ENCODE measurements at regions not wholly inside any gene's neighbourhood (a gene's known extent, or its start where the extent isn't known, plus 50 kb on each side); places are given as distances from the start of the nearest gene placed in this dataset.

DNA sequence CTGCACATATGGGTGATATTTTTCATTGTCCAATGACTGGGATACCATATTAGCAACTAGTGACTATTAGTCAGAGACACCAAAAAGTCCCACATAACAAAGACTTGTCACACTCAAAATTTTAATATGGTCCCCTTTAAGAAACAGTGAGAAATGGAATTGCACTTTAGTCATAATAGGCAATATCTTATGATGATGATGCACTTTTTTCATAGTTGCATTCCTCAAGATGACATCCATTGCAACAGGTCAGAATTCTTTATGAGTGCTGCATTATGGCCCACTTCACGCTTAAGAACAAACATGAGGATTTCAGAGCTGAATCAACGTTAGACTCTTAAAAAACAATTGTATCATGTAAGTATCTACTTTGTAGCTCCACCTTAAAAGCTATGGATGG, 608.4 kb upstream of the HTR2C start:
- TF ChIP-seq, protein P1, sequence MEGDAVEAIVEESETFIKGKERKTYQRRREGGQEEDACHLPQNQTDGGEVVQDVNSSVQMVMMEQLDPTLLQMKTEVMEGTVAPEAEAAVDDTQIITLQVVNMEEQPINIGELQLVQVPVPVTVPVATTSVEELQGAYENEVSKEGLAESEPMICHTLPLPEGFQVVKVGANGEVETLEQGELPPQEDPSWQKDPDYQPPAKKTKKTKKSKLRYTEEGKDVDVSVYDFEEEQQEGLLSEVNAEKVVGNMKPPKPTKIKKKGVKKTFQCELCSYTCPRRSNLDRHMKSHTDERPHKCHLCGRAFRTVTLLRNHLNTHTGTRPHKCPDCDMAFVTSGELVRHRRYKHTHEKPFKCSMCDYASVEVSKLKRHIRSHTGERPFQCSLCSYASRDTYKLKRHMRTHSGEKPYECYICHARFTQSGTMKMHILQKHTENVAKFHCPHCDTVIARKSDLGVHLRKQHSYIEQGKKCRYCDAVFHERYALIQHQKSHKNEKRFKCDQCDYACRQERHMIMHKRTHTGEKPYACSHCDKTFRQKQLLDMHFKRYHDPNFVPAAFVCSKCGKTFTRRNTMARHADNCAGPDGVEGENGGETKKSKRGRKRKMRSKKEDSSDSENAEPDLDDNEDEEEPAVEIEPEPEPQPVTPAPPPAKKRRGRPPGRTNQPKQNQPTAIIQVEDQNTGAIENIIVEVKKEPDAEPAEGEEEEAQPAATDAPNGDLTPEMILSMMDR (conservative IDR thresholded peaks at IDR 0.05; ENCODE audit: low read depth, low read length) = no peak
- no peak for TF ChIP-seq EZH2phosphoT487 (IDR thresholded peaks at IDR 0.05; ENCODE audit: borderline replicate concordance, low read length)
